A549 (cell line): ENCODE measurements at regions not wholly inside any gene's neighbourhood (a gene's known extent, or its start where the extent isn't known, plus 50 kb on each side); places are given as distances from the start of the nearest gene placed in this dataset.

Experiments used
- ATAC-seq, 2 experiments: fragments of 200-7000 bp in 1 of 2; fragments of >200 bp in 1 of 2; cut with Nextera tagmentation in 1 of 2; cut with Tn5 transposase in 1 of 2; 3 replicates each; pipeline versions ENCODE4 v1.8.0 to v1.9.1; 2018 to 2020; ENCODE audit warnings: mild to moderate bottlenecking in 1 of 2, moderate library complexity in 1 of 2
- CTCF ChIA-PET: fragments of 300-600 bp; sonication (Branson Sonifier 250); formaldehyde crosslinking; extraction: SDS; loops from one replicate; lab custom pipeline; 2021; ENCODE audit warnings: antibody characterized with exemption, inconsistent platforms; lab: Yijun Ruan, JAX
- POLR2A ChIA-PET: fragments of 350-600 bp; formaldehyde crosslinking; extraction: SDS; loops from one replicate; lab custom pipeline; 2021; ENCODE audit warnings: antibody characterized with exemption, inconsistent platforms; lab: Yijun Ruan, JAX
- DNase-seq, 2 experiments: peaks; one replicate each; pipeline versions ENCODE4 v3.0.0 to v3.0.0-alpha.2; 2011 to 2016; ENCODE audit warnings: low read depth in 1 of 2, low spot score in 1 of 2
- FAIRE-seq: peaks from 2 replicates; lab custom pipeline; 2011; peaks lifted over from hg19 to GRCh38; lab: Jason Lieb, UNC
- H3K27ac ChIP-seq, 2 experiments: fragments of >200 bp; sonication (Bioruptor Twin); formaldehyde crosslinking; 3 replicates each; pipeline ENCODE4 v1.5.1; 2016 to 2017
- H3K4me1 ChIP-seq: fragments of >200 bp; sonication (Bioruptor Twin); formaldehyde crosslinking; 3 replicates; pipeline ENCODE4 v1.6.1; 2016
- H3K4me2 ChIP-seq: fragments of >200 bp; sonication (Bioruptor Twin); formaldehyde crosslinking; 3 replicates; pipeline ENCODE4 v1.6.1; 2016
- H3K4me3 ChIP-seq: fragments of >200 bp; sonication (Bioruptor Twin); formaldehyde crosslinking; 3 replicates; pipeline ENCODE4 v1.5.1; 2016
- H3K9me3 ChIP-seq: fragments of >200 bp; sonication (Bioruptor Twin); formaldehyde crosslinking; 3 replicates; pipeline ENCODE4 v1.6.1; 2016
- BCL3 ChIP-seq: fragments of >200 bp; sonication (Bioruptor Twin); formaldehyde crosslinking; IDR thresholded peaks from 3 replicates; pipeline ENCODE4 v1.6.1; 2016
- CHD2 ChIP-seq: fragments of 150-350 bp; IDR thresholded peaks from 2 replicates; pipeline ENCODE4 v1.6.1; 2014; ENCODE audit warnings: low read length; ENCODE audit not compliant: partially characterized antibody
- CHD4 ChIP-seq: fragments of 200-600 bp; sonication (generic); IDR thresholded peaks from 2 replicates; pipeline ENCODE4 v1.6.1; 2016; ENCODE audit warnings: antibody characterized with exemption, mild to moderate bottlenecking, borderline replicate concordance
- ESRRA ChIP-seq: fragments of 150-350 bp; IDR thresholded peaks from 2 replicates; pipeline ENCODE4 v1.6.1; 2014; ENCODE audit warnings: mild to moderate bottlenecking, low read length, borderline replicate concordance
- FOSB ChIP-seq: fragments of 250-450 bp; sonication (Bioruptor Pico); IDR thresholded peaks from 2 replicates; pipeline ENCODE4 v1.5.0; 2020; ENCODE audit warnings: mild to moderate bottlenecking, moderate library complexity
- GATA3 ChIP-seq: IDR thresholded peaks from 2 replicates; pipeline ENCODE4 v1.6.1; 2012; ENCODE audit warnings: borderline replicate concordance
- HEYL ChIP-seq: fragments of 250-450 bp; sonication (Bioruptor Pico); IDR thresholded peaks from 2 replicates; pipeline ENCODE4 v1.8.0; 2021; ENCODE audit warnings: mild to moderate bottlenecking, moderate library complexity
- HOXB13 ChIP-seq: fragments of 250-450 bp; sonication (Bioruptor Pico); IDR thresholded peaks from 2 replicates; pipeline ENCODE4 v1.5.0; 2020; ENCODE audit warnings: low read depth, mild to moderate bottlenecking, moderate library complexity
- JUNB ChIP-seq: fragments of >200 bp; sonication (Bioruptor Twin); formaldehyde crosslinking; IDR thresholded peaks from 2 replicates; pipeline ENCODE4 v1.6.1; 2016
- KDM5A ChIP-seq: fragments of 200-600 bp; sonication (generic); IDR thresholded peaks from 2 replicates; pipeline ENCODE4 v1.6.1; 2016; ENCODE audit warnings: antibody characterized with exemption, mild to moderate bottlenecking
- NPAS2 ChIP-seq: fragments of 250-450 bp; sonication (Bioruptor Pico); IDR thresholded peaks from 2 replicates; pipeline ENCODE4 v1.8.0; 2022; ENCODE audit warnings: mild to moderate bottlenecking, moderate library complexity, borderline replicate concordance
- RCOR1 ChIP-seq: fragments of 150-350 bp; IDR thresholded peaks from 2 replicates; pipeline ENCODE4 v1.6.1; 2014; ENCODE audit warnings: antibody characterized with exemption, low read length, low read depth
- SMC3 ChIP-seq: fragments of >200 bp; sonication (Bioruptor Twin); formaldehyde crosslinking; IDR thresholded peaks from 3 replicates; pipeline ENCODE4 v1.6.1; 2018; ENCODE audit warnings: inconsistent platforms
- TP53 ChIP-seq: fragments of 250-450 bp; sonication (Bioruptor Pico); IDR thresholded peaks from 2 replicates; pipeline ENCODE4 v1.5.0; 2021; ENCODE audit warnings: mild to moderate bottlenecking, moderate library complexity
- ZC3H11A ChIP-seq: fragments of 450-650 bp; IDR thresholded peaks from 2 replicates; pipeline ENCODE4 v1.6.1; 2014; ENCODE audit warnings: antibody characterized with exemption, mild to moderate bottlenecking
- ZFP36 ChIP-seq: fragments of 450-650 bp; IDR thresholded peaks from 2 replicates; pipeline ENCODE4 v1.6.1; 2014; ENCODE audit warnings: borderline replicate concordance; ENCODE audit not compliant: partially characterized antibody
- ZSCAN20 ChIP-seq: fragments of 250-450 bp; sonication (Bioruptor Pico); IDR thresholded peaks from 2 replicates; pipeline ENCODE4 v1.8.0; 2022; ENCODE audit warnings: mild to moderate bottlenecking, moderate library complexity
- WGBS: methylation state at CpG from one replicate; pipeline ENCODE4 v1.1.6; 2017; ENCODE audit errors: missing lambda C conversion rate; 5-methylcytosine and 5-hydroxymethylcytosine counted together
- TF ChIP-seq, protein P1 (sequence below): fragments of 250-450 bp; sonication (Bioruptor Pico); IDR thresholded peaks from 2 replicates; pipeline ENCODE4 v1.5.0; 2020; ENCODE audit warnings: low read depth, mild to moderate bottlenecking, moderate library complexity
- TF ChIP-seq, protein P2 (sequence below): fragments of 150-350 bp; IDR thresholded peaks from 2 replicates; pipeline ENCODE4 v1.6.1; 2014; ENCODE audit warnings: low read depth, mild to moderate bottlenecking, low read length
- TF ChIP-seq, protein P3 (sequence below): fragments of 200-600 bp; sonication (generic); IDR thresholded peaks from 2 replicates; pipeline ENCODE4 v1.6.1; 2016; ENCODE audit warnings: antibody characterized with exemption, mild to moderate bottlenecking, moderate library complexity

- ATAC-seq: no peak
- DNase-seq: no peak
- no peaks in the 10 kb centered on the region for H3K4me1 ChIP-seq
- H3K4me2 ChIP-seq: no peak overlapping the region
- H3K9me3 ChIP-seq: peaks cover 12% of the 10 kb centered on the region; the same call in 2 of the 3 replicates
- ChIA-PET POLR2A (no interaction called here), CTCF (no interaction called here)
- no peak for FAIRE-seq
- TF ChIP-seq BCL3: no peak
- TF ChIP-seq, protein P1, sequence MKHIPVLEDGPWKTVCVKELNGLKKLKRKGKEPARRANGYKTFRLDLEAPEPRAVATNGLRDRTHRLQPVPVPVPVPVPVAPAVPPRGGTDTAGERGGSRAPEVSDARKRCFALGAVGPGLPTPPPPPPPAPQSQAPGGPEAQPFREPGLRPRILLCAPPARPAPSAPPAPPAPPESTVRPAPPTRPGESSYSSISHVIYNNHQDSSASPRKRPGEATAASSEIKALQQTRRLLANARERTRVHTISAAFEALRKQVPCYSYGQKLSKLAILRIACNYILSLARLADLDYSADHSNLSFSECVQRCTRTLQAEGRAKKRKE (CRISPR knock-in tag): no peak
- no peak for TF ChIP-seq HEYL
- TF ChIP-seq, protein P2, sequence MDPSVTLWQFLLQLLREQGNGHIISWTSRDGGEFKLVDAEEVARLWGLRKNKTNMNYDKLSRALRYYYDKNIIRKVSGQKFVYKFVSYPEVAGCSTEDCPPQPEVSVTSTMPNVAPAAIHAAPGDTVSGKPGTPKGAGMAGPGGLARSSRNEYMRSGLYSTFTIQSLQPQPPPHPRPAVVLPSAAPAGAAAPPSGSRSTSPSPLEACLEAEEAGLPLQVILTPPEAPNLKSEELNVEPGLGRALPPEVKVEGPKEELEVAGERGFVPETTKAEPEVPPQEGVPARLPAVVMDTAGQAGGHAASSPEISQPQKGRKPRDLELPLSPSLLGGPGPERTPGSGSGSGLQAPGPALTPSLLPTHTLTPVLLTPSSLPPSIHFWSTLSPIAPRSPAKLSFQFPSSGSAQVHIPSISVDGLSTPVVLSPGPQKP: no peak
- TF ChIP-seq CHD4: no peak
- TF ChIP-seq NPAS2: no peak
- no peak for TF ChIP-seq RCOR1
- TF ChIP-seq ZSCAN20 (CRISPR knock-in tag): no peak
- TF ChIP-seq ESRRA: no peak
- TF ChIP-seq TP53 (CRISPR knock-in tag): no peak
- TF ChIP-seq GATA3: no peak
- no peak for TF ChIP-seq JUNB
- no peak for TF ChIP-seq ZFP36
- TF ChIP-seq, protein P3, sequence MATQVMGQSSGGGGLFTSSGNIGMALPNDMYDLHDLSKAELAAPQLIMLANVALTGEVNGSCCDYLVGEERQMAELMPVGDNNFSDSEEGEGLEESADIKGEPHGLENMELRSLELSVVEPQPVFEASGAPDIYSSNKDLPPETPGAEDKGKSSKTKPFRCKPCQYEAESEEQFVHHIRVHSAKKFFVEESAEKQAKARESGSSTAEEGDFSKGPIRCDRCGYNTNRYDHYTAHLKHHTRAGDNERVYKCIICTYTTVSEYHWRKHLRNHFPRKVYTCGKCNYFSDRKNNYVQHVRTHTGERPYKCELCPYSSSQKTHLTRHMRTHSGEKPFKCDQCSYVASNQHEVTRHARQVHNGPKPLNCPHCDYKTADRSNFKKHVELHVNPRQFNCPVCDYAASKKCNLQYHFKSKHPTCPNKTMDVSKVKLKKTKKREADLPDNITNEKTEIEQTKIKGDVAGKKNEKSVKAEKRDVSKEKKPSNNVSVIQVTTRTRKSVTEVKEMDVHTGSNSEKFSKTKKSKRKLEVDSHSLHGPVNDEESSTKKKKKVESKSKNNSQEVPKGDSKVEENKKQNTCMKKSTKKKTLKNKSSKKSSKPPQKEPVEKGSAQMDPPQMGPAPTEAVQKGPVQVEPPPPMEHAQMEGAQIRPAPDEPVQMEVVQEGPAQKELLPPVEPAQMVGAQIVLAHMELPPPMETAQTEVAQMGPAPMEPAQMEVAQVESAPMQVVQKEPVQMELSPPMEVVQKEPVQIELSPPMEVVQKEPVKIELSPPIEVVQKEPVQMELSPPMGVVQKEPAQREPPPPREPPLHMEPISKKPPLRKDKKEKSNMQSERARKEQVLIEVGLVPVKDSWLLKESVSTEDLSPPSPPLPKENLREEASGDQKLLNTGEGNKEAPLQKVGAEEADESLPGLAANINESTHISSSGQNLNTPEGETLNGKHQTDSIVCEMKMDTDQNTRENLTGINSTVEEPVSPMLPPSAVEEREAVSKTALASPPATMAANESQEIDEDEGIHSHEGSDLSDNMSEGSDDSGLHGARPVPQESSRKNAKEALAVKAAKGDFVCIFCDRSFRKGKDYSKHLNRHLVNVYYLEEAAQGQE: no peak
- no peak for TF ChIP-seq SMC3
- no peak for TF ChIP-seq FOSB
- no peak for TF ChIP-seq ZC3H11A
- TF ChIP-seq, all 56 proteins: peak for 0
- Histone ChIP-seq H3K27ac (no peak overlapping the region), H3K4me3 (no peak overlapping the region)
- 55% methylated on average over 4 of the region's 4 CpGs for WGBS
Observed at GRCh38 chr7:79730971-79731370, 277.5 kb upstream of the MAGI2 start.

DNA sequence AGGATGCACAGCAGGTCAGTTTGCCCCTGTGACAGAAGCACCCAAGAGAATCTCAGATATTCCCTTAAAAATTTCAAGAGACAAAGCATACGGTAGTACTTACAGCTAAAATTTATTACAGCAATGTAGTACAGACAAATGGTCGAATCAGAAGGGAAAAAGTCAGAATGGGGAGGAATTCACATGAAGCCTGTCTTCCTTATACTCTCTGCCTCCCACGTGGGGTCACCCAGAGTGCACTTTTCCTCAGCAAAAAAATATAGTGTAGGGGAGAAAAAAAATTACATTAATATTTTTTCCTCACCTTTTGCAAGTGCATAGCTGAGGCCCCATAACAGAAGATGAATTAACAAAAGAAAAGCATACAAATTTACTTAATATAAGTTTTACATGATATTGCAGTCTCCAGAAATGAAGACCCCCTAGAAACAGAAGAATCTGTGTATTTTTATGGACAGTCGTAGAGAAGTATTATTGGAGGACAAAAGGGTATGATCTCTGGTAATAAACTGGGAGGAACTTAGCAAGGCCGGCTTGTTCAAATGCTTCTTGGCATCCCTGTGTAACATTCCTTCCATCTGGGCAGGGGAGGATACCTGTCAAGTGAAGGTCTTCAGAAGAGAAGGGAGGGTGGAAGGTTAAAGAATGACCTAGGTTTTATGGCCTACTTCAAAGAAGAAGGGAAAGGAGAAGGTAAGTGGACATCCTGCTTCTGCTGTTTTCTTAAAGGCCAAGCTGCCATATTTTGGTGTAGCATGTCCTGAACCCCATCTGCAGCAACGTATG is 270.6 kb upstream of the MAGI2 start:
- TF ChIP-seq GATA3: no peak
- TF ChIP-seq KDM5A: no peak
- no peak for TF ChIP-seq CHD2
- TF ChIP-seq HOXB13 (CRISPR knock-in tag): no peak
- DNase-seq (no peak), FAIRE-seq (no peak), ATAC-seq (no peak)
- ChIA-PET CTCF (interaction anchor here (1.2 kb wide), 1 partner anchor 24 kb away, joined by 3 read pairs; no protein-coding TSS in a partner anchor), POLR2A (no interaction called here)
- Histone ChIP-seq H3K27ac (no peak overlapping the region), H3K4me2 (no peak overlapping the region), H3K4me1 (no peaks in the 10 kb centered on the region), H3K4me3 (no peak overlapping the region), H3K9me3 (no peaks in the 10 kb centered on the region)
- 40% methylated on average over 6 of the region's 6 CpGs for WGBS
